ENCODE measurements at regions not wholly inside any gene's neighbourhood (a gene's known extent, or its start where the extent isn't known, plus 50 kb on each side); places are given as distances from the start of the nearest gene placed in this dataset.

DNA sequence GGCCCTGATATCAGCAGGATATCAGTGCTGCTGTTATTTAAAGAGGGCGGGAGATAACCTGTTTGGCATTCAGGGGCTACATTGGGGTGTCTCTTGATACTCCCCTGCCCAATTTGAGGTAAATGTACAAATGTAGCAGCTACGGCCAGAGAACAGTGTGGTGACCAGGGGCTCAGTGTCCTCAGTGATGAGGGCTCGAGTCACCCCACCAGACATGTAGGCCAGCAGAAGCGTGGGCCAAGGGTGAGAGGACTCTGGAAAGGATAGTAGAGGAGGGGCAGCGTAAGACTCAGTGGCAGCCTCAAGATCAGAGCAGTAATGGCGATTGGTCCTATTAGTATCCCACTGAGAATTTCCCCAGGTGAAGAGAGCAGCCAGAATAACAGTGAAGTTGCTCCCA, 108.4 kb downstream of the XCL2 start:
- TF ChIP-seq, protein P1, sequence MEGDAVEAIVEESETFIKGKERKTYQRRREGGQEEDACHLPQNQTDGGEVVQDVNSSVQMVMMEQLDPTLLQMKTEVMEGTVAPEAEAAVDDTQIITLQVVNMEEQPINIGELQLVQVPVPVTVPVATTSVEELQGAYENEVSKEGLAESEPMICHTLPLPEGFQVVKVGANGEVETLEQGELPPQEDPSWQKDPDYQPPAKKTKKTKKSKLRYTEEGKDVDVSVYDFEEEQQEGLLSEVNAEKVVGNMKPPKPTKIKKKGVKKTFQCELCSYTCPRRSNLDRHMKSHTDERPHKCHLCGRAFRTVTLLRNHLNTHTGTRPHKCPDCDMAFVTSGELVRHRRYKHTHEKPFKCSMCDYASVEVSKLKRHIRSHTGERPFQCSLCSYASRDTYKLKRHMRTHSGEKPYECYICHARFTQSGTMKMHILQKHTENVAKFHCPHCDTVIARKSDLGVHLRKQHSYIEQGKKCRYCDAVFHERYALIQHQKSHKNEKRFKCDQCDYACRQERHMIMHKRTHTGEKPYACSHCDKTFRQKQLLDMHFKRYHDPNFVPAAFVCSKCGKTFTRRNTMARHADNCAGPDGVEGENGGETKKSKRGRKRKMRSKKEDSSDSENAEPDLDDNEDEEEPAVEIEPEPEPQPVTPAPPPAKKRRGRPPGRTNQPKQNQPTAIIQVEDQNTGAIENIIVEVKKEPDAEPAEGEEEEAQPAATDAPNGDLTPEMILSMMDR (conservative IDR thresholded peaks at IDR 0.05) = no peak
- no peak for TF ChIP-seq EZH2 (IDR thresholded peaks at IDR 0.05; ENCODE audit: low read depth)

Measured in PC-9 (cell line).